Right lobe of liver (tissue), 4 donors: ENCODE measurements at regions not wholly inside any gene's neighbourhood (a gene's known extent, or its start where the extent isn't known, plus 50 kb on each side); places are given as distances from the start of the nearest gene placed in this dataset.

ENCODE experiments used
- POLR2A ChIP-seq: fragments of 450-650 bp; IDR thresholded peaks from one replicate; pipeline ENCODE4 v1.6.1; 2017; ENCODE audit warnings: antibody characterized with exemption, mild to moderate bottlenecking
- TF ChIP-seq, protein P1 (sequence below), 4 donors: fragments of 200-600 bp in 3 of 4; fragments of 450-650 bp in 1 of 4; IDR thresholded peaks; one replicate each; pipeline versions ENCODE4 v1.5.1 to v1.8.0; 2016 to 2022; ENCODE audit warnings: antibody characterized with exemption in 4 of 4, mild to moderate bottlenecking in 2 of 4
- donor health status: DM: no; HTN: no; CAD: no.
- donor health status: DM: no; HTN: no; CAD: no.
- donor health status: DM: no; HTN: yes; CAD: no.

DNA sequence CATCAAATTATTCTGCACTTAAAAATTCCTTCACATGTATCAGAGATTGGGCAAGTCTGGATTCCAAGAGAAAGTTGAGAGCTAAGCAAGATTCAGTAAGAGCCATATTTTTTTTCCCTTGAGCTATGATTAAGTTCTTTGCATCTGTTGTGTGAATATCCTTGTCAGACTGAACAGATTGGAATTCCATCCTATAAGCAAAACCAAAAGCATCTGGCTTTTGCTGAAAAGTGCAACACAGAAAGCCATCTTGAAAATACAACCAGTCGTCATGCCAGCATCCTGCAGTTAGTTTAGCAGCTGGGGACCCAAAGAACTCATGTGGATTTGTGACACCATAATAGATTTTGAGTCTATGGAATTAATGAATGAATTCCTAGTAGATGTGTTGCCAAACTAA, 316.9 kb downstream of the MTRR start:
- TF ChIP-seq, protein P1, sequence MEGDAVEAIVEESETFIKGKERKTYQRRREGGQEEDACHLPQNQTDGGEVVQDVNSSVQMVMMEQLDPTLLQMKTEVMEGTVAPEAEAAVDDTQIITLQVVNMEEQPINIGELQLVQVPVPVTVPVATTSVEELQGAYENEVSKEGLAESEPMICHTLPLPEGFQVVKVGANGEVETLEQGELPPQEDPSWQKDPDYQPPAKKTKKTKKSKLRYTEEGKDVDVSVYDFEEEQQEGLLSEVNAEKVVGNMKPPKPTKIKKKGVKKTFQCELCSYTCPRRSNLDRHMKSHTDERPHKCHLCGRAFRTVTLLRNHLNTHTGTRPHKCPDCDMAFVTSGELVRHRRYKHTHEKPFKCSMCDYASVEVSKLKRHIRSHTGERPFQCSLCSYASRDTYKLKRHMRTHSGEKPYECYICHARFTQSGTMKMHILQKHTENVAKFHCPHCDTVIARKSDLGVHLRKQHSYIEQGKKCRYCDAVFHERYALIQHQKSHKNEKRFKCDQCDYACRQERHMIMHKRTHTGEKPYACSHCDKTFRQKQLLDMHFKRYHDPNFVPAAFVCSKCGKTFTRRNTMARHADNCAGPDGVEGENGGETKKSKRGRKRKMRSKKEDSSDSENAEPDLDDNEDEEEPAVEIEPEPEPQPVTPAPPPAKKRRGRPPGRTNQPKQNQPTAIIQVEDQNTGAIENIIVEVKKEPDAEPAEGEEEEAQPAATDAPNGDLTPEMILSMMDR (IDR thresholded peaks at IDR 0.05), result no peak
- TF ChIP-seq POLR2A, result no peak
